Activated T-cell treated with anti-CD3 and anti-CD28 coated beads, Interleukin-2, amount 50 U/mL, for 48 hours (primary cell): ENCODE measurements at regions not wholly inside any gene's neighbourhood (a gene's known extent, or its start where the extent isn't known, plus 50 kb on each side); places are given as distances from the start of the nearest gene placed in this dataset.

ENCODE experiments used
- DNase-seq, 2 experiments: peaks; one replicate each; pipeline ENCODE4 v3.0.0-alpha.2; 2020

- no peak for DNase-seq
Measured at GRCh38 chr6:99064834-99065233, 117.1 kb upstream of the FBXL4 start.

- DNase-seq, result no peak
Measured at GRCh38 chr6:99036672-99037071, 88.9 kb upstream of the FBXL4 start.

GRCh38 chr6:99032396-99032795 is 84.7 kb upstream of the FBXL4 start:
- no peak for DNase-seq

GRCh38 chr6:99031957-99032356 is 84.2 kb upstream of the FBXL4 start:
- no peak for DNase-seq

- no peak for DNase-seq
Measured at GRCh38 chr6:99030915-99031314, 83.2 kb upstream of the FBXL4 start.

- no peak for DNase-seq
Measured at GRCh38 chr6:99026135-99026534, 78.4 kb upstream of the FBXL4 start.

- no peak for DNase-seq
Measured at GRCh38 chr6:99024089-99024488, 76.3 kb upstream of the FBXL4 start.

- no peak for DNase-seq
Measured at GRCh38 chr6:99022039-99022609, 74.4 kb upstream of the FBXL4 start.

- DNase-seq, result no peak
Measured at GRCh38 chr6:99019381-99019780, 71.6 kb upstream of the FBXL4 start.

- DNase-seq, result no peak
Measured at GRCh38 chr6:99017150-99017549, 69.4 kb upstream of the FBXL4 start.

- DNase-seq, result no peak
Measured at GRCh38 chr6:99016355-99016754, 68.6 kb upstream of the FBXL4 start.

- DNase-seq, result no peak
Measured at GRCh38 chr6:99014061-99014460, 66.3 kb upstream of the FBXL4 start.

GRCh38 chr6:99013661-99014060 is 65.9 kb upstream of the FBXL4 start:
- DNase-seq, result no peak

- no peak for DNase-seq
Measured at GRCh38 chr6:99013145-99013544, 65.4 kb upstream of the FBXL4 start.

- no peak for DNase-seq
Measured at GRCh38 chr6:99011151-99011550, 63.4 kb upstream of the FBXL4 start.

GRCh38 chr6:99002831-99003230 is 55.1 kb upstream of the FBXL4 start:
- DNase-seq, result no peak

GRCh38 chr6:98998103-98998502 is 50.4 kb upstream of the FBXL4 start:
- DNase-seq, result no peak
